ENCODE measurements at regions not wholly inside any gene's neighbourhood (a gene's known extent, or its start where the extent isn't known, plus 50 kb on each side); places are given as distances from the start of the nearest gene placed in this dataset.

GRCh38 chr10:44569193-44570091, 184.5 kb upstream of the CXCL12 start:
- Histone ChIP-seq H3K9me3 (no peaks in the 10 kb centered on the region), H3K4me3 (no peak overlapping the region), H3K4me1 (no peaks in the 10 kb centered on the region), H3K36me3 (no peaks in the 10 kb centered on the region), H3K27ac (peak overlapping the region in 1 of 4 donors; percentile 7), H3K27me3 (no peaks in the 10 kb centered on the region)
- TF ChIP-seq POLR2A (IDR thresholded peaks at IDR 0.05): no peak
- TF ChIP-seq, protein P1, sequence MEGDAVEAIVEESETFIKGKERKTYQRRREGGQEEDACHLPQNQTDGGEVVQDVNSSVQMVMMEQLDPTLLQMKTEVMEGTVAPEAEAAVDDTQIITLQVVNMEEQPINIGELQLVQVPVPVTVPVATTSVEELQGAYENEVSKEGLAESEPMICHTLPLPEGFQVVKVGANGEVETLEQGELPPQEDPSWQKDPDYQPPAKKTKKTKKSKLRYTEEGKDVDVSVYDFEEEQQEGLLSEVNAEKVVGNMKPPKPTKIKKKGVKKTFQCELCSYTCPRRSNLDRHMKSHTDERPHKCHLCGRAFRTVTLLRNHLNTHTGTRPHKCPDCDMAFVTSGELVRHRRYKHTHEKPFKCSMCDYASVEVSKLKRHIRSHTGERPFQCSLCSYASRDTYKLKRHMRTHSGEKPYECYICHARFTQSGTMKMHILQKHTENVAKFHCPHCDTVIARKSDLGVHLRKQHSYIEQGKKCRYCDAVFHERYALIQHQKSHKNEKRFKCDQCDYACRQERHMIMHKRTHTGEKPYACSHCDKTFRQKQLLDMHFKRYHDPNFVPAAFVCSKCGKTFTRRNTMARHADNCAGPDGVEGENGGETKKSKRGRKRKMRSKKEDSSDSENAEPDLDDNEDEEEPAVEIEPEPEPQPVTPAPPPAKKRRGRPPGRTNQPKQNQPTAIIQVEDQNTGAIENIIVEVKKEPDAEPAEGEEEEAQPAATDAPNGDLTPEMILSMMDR (IDR thresholded peaks at IDR 0.05): no peak
- intact Hi-C loops (cut with DNase I): no loop called here
- 48 to 54% methylated on average over 8 to 9 of the region's 10 CpGs for WGBS, 2 donors
- no peak for DNase-seq

GRCh38 chr10:44571701-44572100, 186.8 kb upstream of the CXCL12 start:
- no peaks in the 10 kb centered on the region for H3K36me3 ChIP-seq
- DNase-seq: no peak
- H3K27ac ChIP-seq: no peak overlapping the region
- H3K27me3 ChIP-seq: no peaks in the 10 kb centered on the region
- H3K9me3 ChIP-seq: no peaks in the 10 kb centered on the region
- H3K4me3 ChIP-seq: no peak overlapping the region
- H3K4me1 ChIP-seq: no peaks in the 10 kb centered on the region
- intact Hi-C loops (cut with DNase I): no loop called here
- TF ChIP-seq, protein P1 (IDR thresholded peaks at IDR 0.05): no peak
- no peak for TF ChIP-seq POLR2A (IDR thresholded peaks at IDR 0.05)
- WGBS, 2 donors: 65 to 68% methylated on average over 6 of the region's 6 CpGs

- no peak overlapping the region for H3K4me3 ChIP-seq
- TF ChIP-seq POLR2A (IDR thresholded peaks at IDR 0.05): no peak
- TF ChIP-seq, protein P1 (IDR thresholded peaks at IDR 0.05): no peak
- WGBS, 2 donors: 58 to 84% methylated on average over 5 to 6 of the region's 6 CpGs
- H3K4me1 ChIP-seq: no peaks in the 10 kb centered on the region
- intact Hi-C loops (cut with DNase I): no loop called here
- DNase-seq: no peak
- H3K27ac ChIP-seq: no peak overlapping the region
- H3K36me3 ChIP-seq: no peaks in the 10 kb centered on the region
- H3K9me3 ChIP-seq: no peaks in the 10 kb centered on the region
- no peaks in the 10 kb centered on the region for H3K27me3 ChIP-seq
Measured at GRCh38 chr10:44572146-44572545, 187.2 kb upstream of the CXCL12 start.

- no peak for DNase-seq
- 83% methylated on average over 1 of the region's 1 CpG; no CpG with 5 or more reads in 1 of the 2 donors for WGBS, 2 donors
- intact Hi-C loops (cut with DNase I): no loop called here
- Histone ChIP-seq H3K4me3 (no peak overlapping the region), H3K4me1 (no peaks in the 10 kb centered on the region), H3K36me3 (no peaks in the 10 kb centered on the region), H3K9me3 (no peaks in the 10 kb centered on the region), H3K27me3 (no peaks in the 10 kb centered on the region), H3K27ac (no peak overlapping the region)
- TF ChIP-seq, protein P1 (IDR thresholded peaks at IDR 0.05): no peak
- TF ChIP-seq POLR2A (IDR thresholded peaks at IDR 0.05): no peak
Measured at GRCh38 chr10:44573821-44574220, 188.9 kb upstream of the CXCL12 start.

GRCh38 chr10:44574596-44575480, 189.9 kb upstream of the CXCL12 start:
- Histone ChIP-seq H3K4me1 (no peaks in the 10 kb centered on the region), H3K36me3 (no peaks in the 10 kb centered on the region), H3K9me3 (no peaks in the 10 kb centered on the region), H3K27ac (no peak overlapping the region), H3K4me3 (no peak overlapping the region), H3K27me3 (no peaks in the 10 kb centered on the region)
- WGBS, 2 donors: 63 to 77% methylated on average over 4 to 8 of the region's 10 CpGs
- TF ChIP-seq, protein P1 (IDR thresholded peaks at IDR 0.05): no peak
- no peak for TF ChIP-seq POLR2A (IDR thresholded peaks at IDR 0.05)
- DNase-seq: no peak
- intact Hi-C loops (cut with DNase I): no loop called here

Measured in esophagus squamous epithelium (tissue), 5 donors.